Epithelial cell of prostate (primary cell): ENCODE measurements at regions not wholly inside any gene's neighbourhood (a gene's known extent, or its start where the extent isn't known, plus 50 kb on each side); places are given as distances from the start of the nearest gene placed in this dataset.
"Not testable (repeated sequence)": the region's sequence is repeated elsewhere in the genome, so short reads cannot be mapped to it uniquely, and the experiment has no call there.

ENCODE experiments used
- DNase-seq: peaks from one replicate; pipeline ENCODE4 v3.0.0-alpha.2; 2011; ENCODE audit warnings: low read depth, low spot score
- H3K27ac ChIP-seq: fragments of 450-650 bp; 2 replicates; pipeline ENCODE4 v1.5.1; 2017; ENCODE audit warnings: mild to moderate bottlenecking

GRCh38 chrY:18855184-18855583, 81.6 kb upstream of the HSFY2 start:
- not testable (repeated sequence) for H3K27ac ChIP-seq, DNase-seq

GRCh38 chrY:18853323-18853722, 79.8 kb upstream of the HSFY2 start:
- DNase-seq, H3K27ac ChIP-seq: not testable (repeated sequence)

GRCh38 chrY:18836643-18837042, 63.1 kb upstream of the HSFY2 start:
- H3K27ac ChIP-seq: not testable (repeated sequence)

More at GRCh38 chrY:18836643-18837042, 63.1 kb upstream of the HSFY2 start:
- not testable (repeated sequence) for DNase-seq
